Mesothelial cell of epicardium (in vitro differentiated cells): ENCODE measurements at regions not wholly inside any gene's neighbourhood (a gene's known extent, or its start where the extent isn't known, plus 50 kb on each side); places are given as distances from the start of the nearest gene placed in this dataset.
"Not testable (repeated sequence)": the region's sequence is repeated elsewhere in the genome, so short reads cannot be mapped to it uniquely, and the experiment has no call there.

Experiments used
- DNase-seq, 2 experiments: peaks; one replicate each; pipeline ENCODE4 v3.0.0; 2021; ENCODE audit warnings: low spot score in 2 of 2; ENCODE audit not compliant: unreplicated experiment in 2 of 2
- H3K27ac Mint-ChIP-seq: 2 replicates; pipeline ENCODE4 v1.8.0; 2021; ENCODE audit warnings: mixed read lengths
- H3K27me3 Mint-ChIP-seq: 2 replicates; pipeline ENCODE4 v1.8.0; 2021; ENCODE audit warnings: low read depth, mixed read lengths
- H3K36me3 Mint-ChIP-seq: 2 replicates; pipeline ENCODE4 v1.8.0; 2021; ENCODE audit warnings: mixed read lengths
- H3K4me1 Mint-ChIP-seq: 2 replicates; pipeline ENCODE4 v1.8.0; 2021; ENCODE audit warnings: mixed read lengths
- H3K4me3 Mint-ChIP-seq: 2 replicates; pipeline ENCODE4 v1.8.0; 2021; ENCODE audit warnings: mild to moderate bottlenecking, moderate library complexity, mixed read lengths
- H3K9me3 Mint-ChIP-seq: 2 replicates; pipeline ENCODE4 v1.8.0; 2021; ENCODE audit warnings: mixed read lengths
- CTCF ChIP-seq: fragments of 200-600 bp; sonication (generic); IDR thresholded peaks from one replicate; pipeline ENCODE4 v1.5.0; 2021; ENCODE audit warnings: antibody characterized with exemption; ENCODE audit not compliant: unreplicated experiment

GRCh38 chrX:87402256-87402655 is 115.3 kb upstream of the KLHL4 start:
- no peaks in the 10 kb centered on the region for H3K27me3 Mint-ChIP-seq
- no peak overlapping the region for H3K4me3 Mint-ChIP-seq
- peaks cover 2% of the 10 kb centered on the region for H3K36me3 Mint-ChIP-seq
- TF ChIP-seq CTCF: no peak
- peaks cover 7% of the 10 kb centered on the region for H3K4me1 Mint-ChIP-seq
- no peak overlapping the region for H3K27ac Mint-ChIP-seq
- H3K9me3 Mint-ChIP-seq: peaks cover 8% of the 10 kb centered on the region
- no peak for DNase-seq

- H3K27me3 Mint-ChIP-seq: no peaks in the 10 kb centered on the region
- peaks cover 1% of the 10 kb centered on the region for H3K4me1 Mint-ChIP-seq
- H3K36me3 Mint-ChIP-seq: peaks cover 2% of the 10 kb centered on the region
- H3K4me3 Mint-ChIP-seq: no peak overlapping the region
- DNase-seq: no peak
- peaks cover 8% of the 10 kb centered on the region for H3K9me3 Mint-ChIP-seq
- no peak for TF ChIP-seq CTCF
- no peak overlapping the region for H3K27ac Mint-ChIP-seq
Measured at GRCh38 chrX:87403551-87403950, 114.1 kb upstream of the KLHL4 start.

GRCh38 chrX:87409113-87409841 is 108.3 kb upstream of the KLHL4 start:
- Mint-ChIP-seq H3K36me3 (no peaks in the 10 kb centered on the region), H3K27ac (peak overlapping the region; percentile 86), H3K27me3 (no peaks in the 10 kb centered on the region), H3K9me3 (no peaks in the 10 kb centered on the region), H3K4me3 (no peak overlapping the region), H3K4me1 (peaks cover 11% of the 10 kb centered on the region)
- DNase-seq: peak in 1 of 2 experiments; percentile 40
- TF ChIP-seq CTCF: no peak

- peaks cover 5% of the 10 kb centered on the region for H3K4me1 Mint-ChIP-seq
- no peak overlapping the region for H3K4me3 Mint-ChIP-seq
- TF ChIP-seq CTCF: no peak
- peaks cover 2% of the 10 kb centered on the region for H3K9me3 Mint-ChIP-seq
- H3K27me3 Mint-ChIP-seq: no peaks in the 10 kb centered on the region
- no peaks in the 10 kb centered on the region for H3K36me3 Mint-ChIP-seq
- no peak for DNase-seq
- H3K27ac Mint-ChIP-seq: no peak overlapping the region
Measured at GRCh38 chrX:87425618-87426017, 92.0 kb upstream of the KLHL4 start.

GRCh38 chrX:87434618-87435017 is 83.0 kb upstream of the KLHL4 start:
- Mint-ChIP-seq H3K9me3 (peaks cover 8% of the 10 kb centered on the region), H3K27ac (no peak overlapping the region), H3K36me3 (no peaks in the 10 kb centered on the region)

GRCh38 chrX:87448613-87449012 is 69.0 kb upstream of the KLHL4 start:
- H3K9me3 Mint-ChIP-seq: peaks cover 29% of the 10 kb centered on the region
- H3K27me3 Mint-ChIP-seq, H3K4me3 Mint-ChIP-seq: not testable (repeated sequence)

More at GRCh38 chrX:87434618-87435017, 83.0 kb upstream of the KLHL4 start:
- Mint-ChIP-seq H3K27me3 (no peaks in the 10 kb centered on the region), H3K4me1 (no peaks in the 10 kb centered on the region), H3K4me3 (no peak overlapping the region)
- no peak for TF ChIP-seq CTCF
- DNase-seq: no peak

GRCh38 chrX:87465757-87466156 is 51.8 kb upstream of the KLHL4 start:
- H3K4me3 Mint-ChIP-seq, H3K27me3 Mint-ChIP-seq, DNase-seq, H3K4me1 Mint-ChIP-seq, H3K27ac Mint-ChIP-seq, H3K36me3 Mint-ChIP-seq: not testable (repeated sequence)
- H3K9me3 Mint-ChIP-seq: peaks cover 51% of the 10 kb centered on the region

More at GRCh38 chrX:87448613-87449012, 69.0 kb upstream of the KLHL4 start:
- not testable (repeated sequence) for DNase-seq, H3K36me3 Mint-ChIP-seq, H3K4me1 Mint-ChIP-seq, H3K27ac Mint-ChIP-seq
